IPS-18c (cell line): ENCODE measurements at regions not wholly inside any gene's neighbourhood (a gene's known extent, or its start where the extent isn't known, plus 50 kb on each side); places are given as distances from the start of the nearest gene placed in this dataset.

Experiments
- H3K4me3 ChIP-seq: 2 replicates; pipeline ENCODE4 v1.7.0; 2013; ENCODE audit warnings: low read depth, mild to moderate bottlenecking, low read length, moderate library complexity; ENCODE audit not compliant: insufficient read depth
- H3K9me3 ChIP-seq: one replicate; pipeline ENCODE4 v1.6.1; 2013; ENCODE audit warnings: mild to moderate bottlenecking, low read length, moderate library complexity; ENCODE audit not compliant: control insufficient read depth, insufficient read depth

DNA sequence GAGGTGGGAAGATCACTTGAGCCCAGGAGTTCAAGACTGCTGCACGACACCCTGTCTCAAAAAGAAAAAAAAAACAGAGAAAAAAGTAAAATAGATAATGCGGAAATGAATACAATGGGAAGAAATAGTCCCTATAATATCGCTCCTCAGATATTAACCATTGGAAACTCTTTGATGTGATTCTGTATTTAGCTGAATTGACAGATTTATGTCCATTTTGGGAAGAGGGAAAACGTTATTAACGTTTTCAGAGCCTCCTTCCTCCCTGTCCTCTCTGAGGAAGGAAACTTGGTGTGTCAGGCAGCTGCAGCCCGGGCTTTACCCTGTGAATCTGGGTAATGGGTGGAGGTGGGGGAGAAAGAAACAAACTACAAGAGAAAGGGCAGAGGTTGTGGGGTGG, 61.6 kb upstream of the ECE1 start:
- Histone ChIP-seq H3K9me3 (no peaks in the 10 kb centered on the region), H3K4me3 (no peak overlapping the region)

DNA sequence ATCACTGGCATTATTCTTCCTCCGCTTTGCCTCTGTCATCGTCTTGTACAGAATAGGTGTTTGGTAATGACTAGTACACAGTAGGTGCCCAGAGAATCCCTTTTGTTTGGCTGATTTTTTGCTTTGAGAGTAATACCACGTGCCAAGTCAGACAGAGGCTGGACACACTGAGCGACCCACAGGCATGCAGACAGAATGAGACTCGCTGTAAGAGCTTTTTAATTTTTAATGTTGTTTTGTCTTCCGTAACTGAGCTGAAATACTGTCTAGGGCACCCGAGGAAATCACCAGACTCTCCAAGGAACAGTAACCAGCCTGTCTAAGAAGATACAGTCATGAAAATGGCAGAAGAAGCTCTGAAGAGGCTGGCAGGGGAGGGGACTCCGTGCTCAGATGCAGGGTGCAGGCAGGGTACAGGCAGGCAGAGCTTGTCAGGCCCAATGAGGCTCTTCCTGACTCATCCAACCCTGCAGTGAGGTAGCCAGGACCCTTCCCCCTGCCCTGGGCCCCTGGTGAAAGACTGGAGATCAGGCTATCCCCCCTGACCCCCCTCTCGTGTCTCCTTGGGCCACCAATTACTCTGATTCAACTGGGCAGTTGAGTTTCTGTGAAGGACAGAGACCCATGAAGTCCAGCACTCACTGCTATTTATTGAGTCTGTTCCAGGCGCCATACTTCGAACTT, 60.1 kb upstream of the ECE1 start:
- Histone ChIP-seq H3K4me3 (no peak overlapping the region), H3K9me3 (no peaks in the 10 kb centered on the region)

DNA sequence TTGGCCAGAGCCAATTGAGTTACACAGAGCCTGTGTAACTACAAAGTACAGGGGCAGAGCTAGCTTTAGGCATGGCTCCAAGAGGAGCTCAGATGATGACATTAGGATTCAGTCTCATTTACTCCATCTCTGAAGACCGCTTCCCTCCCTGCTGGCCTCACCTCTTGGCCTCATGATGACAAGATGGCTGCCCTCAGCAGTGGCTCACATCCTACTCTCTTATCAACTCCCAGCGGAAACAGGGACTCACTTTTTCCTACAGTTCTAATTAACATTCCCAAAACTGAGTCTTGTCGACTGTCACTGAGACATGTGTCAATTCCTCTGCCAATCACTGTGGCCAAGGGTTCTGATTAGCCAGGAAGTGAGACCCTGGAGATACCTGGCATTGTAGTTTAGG, 59.4 kb upstream of the ECE1 start:
- Histone ChIP-seq H3K4me3 (no peak overlapping the region), H3K9me3 (no peaks in the 10 kb centered on the region)

DNA sequence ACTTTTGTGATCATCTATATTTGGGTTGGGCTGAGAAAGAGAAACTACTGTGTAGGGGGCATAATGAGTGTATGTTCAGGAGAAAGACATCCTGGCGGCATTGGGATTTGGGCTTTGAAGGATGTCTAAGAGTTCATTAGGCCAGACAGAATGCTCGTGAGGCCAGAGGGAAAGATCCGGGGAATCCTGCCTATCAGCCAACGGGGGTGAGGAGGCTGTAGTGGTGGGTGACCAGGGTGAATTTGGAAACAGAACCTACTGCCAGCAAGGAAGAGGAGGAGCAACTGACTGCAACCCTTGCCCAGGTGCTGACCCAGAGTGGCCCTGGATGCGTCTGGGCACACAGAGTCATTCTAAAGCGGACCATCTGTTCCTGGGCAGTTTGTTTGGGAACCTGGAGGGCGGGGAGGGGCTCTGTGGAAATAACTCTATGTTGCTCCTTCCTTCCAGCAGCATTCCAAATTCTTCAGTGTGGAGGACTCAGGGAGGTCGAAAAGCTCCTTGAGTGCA, 56.9 kb upstream of the ECE1 start:
- no peak overlapping the region for H3K4me3 ChIP-seq
- no peaks in the 10 kb centered on the region for H3K9me3 ChIP-seq

DNA sequence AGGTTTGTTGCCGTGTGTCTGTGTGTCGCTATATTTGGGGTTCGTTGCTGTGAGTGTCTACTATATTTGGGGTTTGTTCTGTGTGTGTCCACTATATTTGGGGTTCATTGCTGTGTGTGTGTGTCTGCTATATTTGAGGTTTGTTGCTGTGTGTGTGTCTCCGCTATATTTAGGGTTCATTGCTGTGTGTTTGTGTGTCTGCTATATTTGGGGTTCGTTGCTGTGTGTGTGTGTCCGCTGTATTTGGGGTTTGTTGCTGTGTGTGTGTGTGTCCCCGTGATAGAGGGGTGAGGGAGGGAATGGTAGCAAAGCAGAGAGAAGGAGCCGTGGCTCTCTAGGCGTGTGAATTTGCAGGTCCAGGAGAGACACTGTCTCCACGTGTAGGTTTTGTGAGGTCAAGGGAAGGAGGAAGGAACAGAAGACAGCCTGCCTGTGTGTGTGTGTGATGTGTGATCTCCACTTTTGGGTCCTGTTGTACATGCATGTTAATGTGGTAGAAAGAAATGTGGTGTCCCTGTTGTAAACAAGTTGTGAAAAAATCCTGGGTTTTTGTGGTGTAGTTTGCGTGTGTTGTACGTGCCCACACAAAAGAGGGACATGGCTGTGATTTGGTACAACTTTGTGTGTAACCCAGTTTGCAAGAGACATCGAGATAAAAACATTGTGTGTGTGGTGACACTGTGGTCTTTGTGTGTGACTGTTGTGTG, 56.3 kb upstream of the ECE1 start:
- H3K4me3 ChIP-seq, result peak overlapping the region; percentile 76

GRCh38 chr1:21344750-21345443, 54.6 kb upstream of the ECE1 start:
- no peaks in the 10 kb centered on the region for H3K9me3 ChIP-seq

More for the DNA sequence above, 56.3 kb upstream of the ECE1 start:
- H3K9me3 ChIP-seq, result no peaks in the 10 kb centered on the region

GRCh38 chr1:21344098-21344749, 54.0 kb upstream of the ECE1 start:
- Histone ChIP-seq H3K4me3 (peak overlapping the region; percentile 76), H3K9me3 (no peaks in the 10 kb centered on the region)

More at GRCh38 chr1:21344750-21345443, 54.6 kb upstream of the ECE1 start:
- peak overlapping the region; percentile 76 for H3K4me3 ChIP-seq

GRCh38 chr1:21342961-21343838, 52.9 kb upstream of the ECE1 start:
- no peaks in the 10 kb centered on the region for H3K9me3 ChIP-seq
- H3K4me3 ChIP-seq, result no peak overlapping the region

DNA sequence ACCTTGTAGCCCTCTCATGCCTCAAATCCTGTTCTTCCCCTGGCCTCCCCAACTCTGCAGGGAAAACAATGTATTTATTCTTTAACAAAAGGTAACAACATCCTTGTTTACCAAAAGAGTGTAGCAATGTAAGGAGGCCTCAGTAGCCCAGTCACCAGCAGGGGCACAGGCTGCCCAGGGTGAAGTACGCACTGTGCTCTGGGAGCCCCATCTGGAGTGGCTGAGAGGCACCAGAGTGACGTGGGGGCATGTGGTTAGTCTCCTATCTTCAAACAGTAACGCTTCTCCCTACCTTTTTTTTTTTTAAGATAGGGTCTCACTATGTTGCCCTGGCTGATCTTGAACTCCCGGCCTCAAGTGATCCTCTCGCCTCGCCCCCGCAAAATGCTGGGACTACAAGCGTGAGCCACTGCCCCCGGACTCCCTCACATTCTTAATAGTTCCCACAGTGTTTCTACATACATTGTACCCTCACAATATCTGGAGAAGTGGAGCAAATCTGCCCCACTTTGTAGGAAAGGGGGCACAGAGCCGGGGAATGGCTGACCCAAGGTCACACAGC, 51.3 kb upstream of the ECE1 start:
- Histone ChIP-seq H3K4me3 (no peak overlapping the region), H3K9me3 (no peaks in the 10 kb centered on the region)

DNA sequence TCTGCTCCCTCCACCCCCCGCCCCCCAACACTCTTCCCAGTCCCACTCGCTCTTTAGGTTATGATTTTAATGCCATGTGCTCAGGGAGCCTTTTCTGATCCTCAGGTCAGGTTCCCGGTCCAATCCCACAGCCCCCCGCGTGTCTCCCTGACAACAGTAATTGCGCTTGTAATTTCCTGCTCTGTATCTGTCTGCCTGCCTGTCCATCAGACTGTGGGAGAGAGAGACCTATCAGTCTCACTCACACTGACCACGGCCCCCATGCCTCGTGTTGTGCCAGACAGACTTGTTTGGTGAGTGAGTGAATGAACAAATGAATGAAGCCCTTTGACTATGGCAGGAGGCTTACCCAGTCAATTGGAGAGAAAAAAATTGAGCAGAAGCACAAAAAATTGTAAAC, 50.8 kb upstream of the ECE1 start:
- Histone ChIP-seq H3K4me3 (no peak overlapping the region), H3K9me3 (no peaks in the 10 kb centered on the region)

DNA sequence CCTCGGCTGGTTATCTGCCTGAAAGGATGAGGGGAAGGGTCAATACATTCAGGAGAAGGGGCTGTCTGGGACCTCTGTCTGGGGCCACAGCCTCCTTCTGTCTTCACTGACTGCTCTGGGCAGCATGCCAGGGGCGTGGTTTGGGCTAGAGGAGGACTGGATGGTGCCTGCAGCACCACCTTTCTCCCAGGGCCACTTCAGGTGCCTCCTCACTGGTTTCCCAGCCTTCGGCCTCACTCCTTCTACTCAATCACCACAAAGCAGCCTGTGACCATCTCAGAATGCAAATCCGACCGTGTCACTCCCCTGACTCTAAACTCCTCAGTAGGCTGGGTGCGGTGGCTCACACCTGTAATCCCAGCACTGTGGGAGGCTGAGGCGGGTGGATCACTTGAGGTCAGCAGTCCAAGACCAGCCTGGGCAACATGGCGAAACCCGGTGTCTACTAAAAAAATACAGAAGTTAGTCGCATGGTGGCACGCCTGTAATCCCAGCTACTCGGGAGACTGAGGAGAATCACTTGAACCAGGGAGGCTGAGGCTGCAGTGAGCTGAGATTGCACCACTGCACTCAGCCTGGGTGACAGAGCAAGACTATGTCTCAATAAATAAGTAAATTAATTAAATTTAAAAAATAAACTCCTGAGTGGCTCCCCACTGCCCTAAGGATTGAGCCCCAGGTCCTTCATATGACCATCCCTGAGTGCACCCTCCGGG, 50.1 kb upstream of the ECE1 start:
- H3K4me3 ChIP-seq, result no peak overlapping the region

More for the DNA sequence above, 50.1 kb upstream of the ECE1 start:
- H3K9me3 ChIP-seq, result no peaks in the 10 kb centered on the region
